ENCODE measurements at regions not wholly inside any gene's neighbourhood (a gene's known extent, or its start where the extent isn't known, plus 50 kb on each side); places are given as distances from the start of the nearest gene placed in this dataset.

GRCh38 chr16:79758615-79759346 lies 158.2 kb upstream of the MAF start:
- TF ChIP-seq CTCF (IDR thresholded peaks at IDR 0.05) = no peak
- Histone ChIP-seq H3K9me3 (no peaks in the 10 kb centered on the region), H3K27ac (no peak overlapping the region), H3K4me1 (no peaks in the 10 kb centered on the region), H3K27me3 (no peaks in the 10 kb centered on the region), H3K4me3 (no peak overlapping the region), H3K36me3 (no peaks in the 10 kb centered on the region)
- DNase-seq (no peak), ATAC-seq (no peak)
- intact Hi-C loops (cut with DNase I) = no loop called here

GRCh38 chr16:79757968-79758367 lies 157.4 kb upstream of the MAF start:
- H3K4me1 ChIP-seq = no peaks in the 10 kb centered on the region
- H3K9me3 ChIP-seq = no peaks in the 10 kb centered on the region
- DNase-seq (no peak), ATAC-seq (no peak)
- no peak overlapping the region for H3K27ac ChIP-seq
- intact Hi-C loops (cut with DNase I) = no loop called here
- no peaks in the 10 kb centered on the region for H3K27me3 ChIP-seq
- no peak for TF ChIP-seq CTCF (IDR thresholded peaks at IDR 0.05)
- H3K36me3 ChIP-seq = no peaks in the 10 kb centered on the region
- H3K4me3 ChIP-seq = no peak overlapping the region

- no peak for TF ChIP-seq CTCF (IDR thresholded peaks at IDR 0.05)
- intact Hi-C loops (cut with DNase I) = no loop called here
- Histone ChIP-seq H3K4me3 (no peak overlapping the region), H3K4me1 (no peaks in the 10 kb centered on the region), H3K27ac (no peak overlapping the region), H3K9me3 (no peaks in the 10 kb centered on the region), H3K36me3 (no peaks in the 10 kb centered on the region), H3K27me3 (no peaks in the 10 kb centered on the region)
- DNase-seq (no peak), ATAC-seq (no peak)
Measured at GRCh38 chr16:79757163-79757562, 156.6 kb upstream of the MAF start.

GRCh38 chr16:79756571-79756970 lies 156.0 kb upstream of the MAF start:
- no peak overlapping the region for H3K27ac ChIP-seq
- H3K36me3 ChIP-seq = no peaks in the 10 kb centered on the region
- H3K27me3 ChIP-seq = no peaks in the 10 kb centered on the region
- TF ChIP-seq CTCF (IDR thresholded peaks at IDR 0.05) = no peak
- no peaks in the 10 kb centered on the region for H3K9me3 ChIP-seq
- no peak overlapping the region for H3K4me3 ChIP-seq
- H3K4me1 ChIP-seq = no peaks in the 10 kb centered on the region
- intact Hi-C loops (cut with DNase I) = no loop called here
- DNase-seq = no peak
- ATAC-seq = no peak

GRCh38 chr16:79754501-79754900 lies 154.0 kb upstream of the MAF start:
- Histone ChIP-seq H3K9me3 (peaks cover 0 to 4% of the 10 kb centered on the region in 2 donors), H3K36me3 (no peaks in the 10 kb centered on the region), H3K4me1 (no peaks in the 10 kb centered on the region), H3K4me3 (no peak overlapping the region), H3K27me3 (no peaks in the 10 kb centered on the region), H3K27ac (no peak overlapping the region)
- no peak for ATAC-seq
- DNase-seq = no peak
- intact Hi-C loops (cut with DNase I) = no loop called here
- TF ChIP-seq CTCF (IDR thresholded peaks at IDR 0.05) = no peak

All from left lung (tissue), 4 donors.